ENCODE measurements at regions not wholly inside any gene's neighbourhood (a gene's known extent, or its start where the extent isn't known, plus 50 kb on each side); places are given as distances from the start of the nearest gene placed in this dataset.
"Not testable (repeated sequence)": the region's sequence is repeated elsewhere in the genome, so short reads cannot be mapped to it uniquely, and the experiment has no call there.

GRCh38 chr1:227508431-227508830, 54.9 kb upstream of the ZNF678 start:
- Mint-ChIP-seq H3K27ac (ENCODE audit: unreplicated experiment) (no peak overlapping the region), H3K36me3 (ENCODE audit: unreplicated experiment) (no peaks in the 10 kb centered on the region)

GRCh38 chr1:227506490-227507393, 56.6 kb upstream of the ZNF678 start:
- H3K27ac Mint-ChIP-seq (ENCODE audit: unreplicated experiment); H3K36me3 Mint-ChIP-seq (ENCODE audit: unreplicated experiment): not testable (repeated sequence)

More at GRCh38 chr1:227508431-227508830, 54.9 kb upstream of the ZNF678 start:
- Mint-ChIP-seq H3K9me3 (ENCODE audit: unreplicated experiment) (no peaks in the 10 kb centered on the region), H3K4me3 (ENCODE audit: unreplicated experiment) (no peak overlapping the region), H3K27me3 (ENCODE audit: unreplicated experiment) (peaks cover 33% of the 10 kb centered on the region), H3K4me1 (ENCODE audit: unreplicated experiment) (no peaks in the 10 kb centered on the region)
- DNase-seq (ENCODE audit: extremely low spot score, unreplicated experiment): no peak
- no peak for TF ChIP-seq CTCF (IDR thresholded peaks at IDR 0.05)

GRCh38 chr1:227496045-227496444, 67.3 kb upstream of the ZNF678 start:
- not testable (repeated sequence) for H3K4me1 Mint-ChIP-seq (ENCODE audit: unreplicated experiment); H3K9me3 Mint-ChIP-seq (ENCODE audit: unreplicated experiment); H3K27ac Mint-ChIP-seq (ENCODE audit: unreplicated experiment); H3K36me3 Mint-ChIP-seq (ENCODE audit: unreplicated experiment); DNase-seq (ENCODE audit: extremely low spot score, unreplicated experiment); H3K4me3 Mint-ChIP-seq (ENCODE audit: unreplicated experiment)
- peaks cover 17% of the 10 kb centered on the region for H3K27me3 Mint-ChIP-seq (ENCODE audit: unreplicated experiment)

More at GRCh38 chr1:227506490-227507393, 56.6 kb upstream of the ZNF678 start:
- not testable (repeated sequence) for H3K4me1 Mint-ChIP-seq (ENCODE audit: unreplicated experiment); H3K9me3 Mint-ChIP-seq (ENCODE audit: unreplicated experiment); DNase-seq (ENCODE audit: extremely low spot score, unreplicated experiment); H3K4me3 Mint-ChIP-seq (ENCODE audit: unreplicated experiment)
- H3K27me3 Mint-ChIP-seq (ENCODE audit: unreplicated experiment): peaks cover 22% of the 10 kb centered on the region

- not testable (repeated sequence) for H3K9me3 Mint-ChIP-seq (ENCODE audit: unreplicated experiment); H3K36me3 Mint-ChIP-seq (ENCODE audit: unreplicated experiment); H3K4me1 Mint-ChIP-seq (ENCODE audit: unreplicated experiment); H3K4me3 Mint-ChIP-seq (ENCODE audit: unreplicated experiment); H3K27ac Mint-ChIP-seq (ENCODE audit: unreplicated experiment); DNase-seq (ENCODE audit: extremely low spot score, unreplicated experiment)
- peaks cover 10% of the 10 kb centered on the region for H3K27me3 Mint-ChIP-seq (ENCODE audit: unreplicated experiment)
Observed at GRCh38 chr1:227493863-227494551, 69.3 kb upstream of the ZNF678 start.

GRCh38 chr1:227490478-227490877, 72.9 kb upstream of the ZNF678 start:
- H3K9me3 Mint-ChIP-seq (ENCODE audit: unreplicated experiment): no peaks in the 10 kb centered on the region
- TF ChIP-seq CTCF (IDR thresholded peaks at IDR 0.05): no peak
- H3K27me3 Mint-ChIP-seq (ENCODE audit: unreplicated experiment): peaks cover 36% of the 10 kb centered on the region
- no peaks in the 10 kb centered on the region for H3K4me1 Mint-ChIP-seq (ENCODE audit: unreplicated experiment)
- DNase-seq (ENCODE audit: extremely low spot score, unreplicated experiment): no peak
- no peaks in the 10 kb centered on the region for H3K36me3 Mint-ChIP-seq (ENCODE audit: unreplicated experiment)
- no peak overlapping the region for H3K27ac Mint-ChIP-seq (ENCODE audit: unreplicated experiment)
- H3K4me3 Mint-ChIP-seq (ENCODE audit: unreplicated experiment): no peak overlapping the region

- H3K36me3 Mint-ChIP-seq (ENCODE audit: unreplicated experiment): no peaks in the 10 kb centered on the region
- TF ChIP-seq CTCF (IDR thresholded peaks at IDR 0.05): no peak
- no peak for DNase-seq (ENCODE audit: extremely low spot score, unreplicated experiment)
- H3K4me3 Mint-ChIP-seq (ENCODE audit: unreplicated experiment): no peak overlapping the region
- no peak overlapping the region for H3K27ac Mint-ChIP-seq (ENCODE audit: unreplicated experiment)
- H3K9me3 Mint-ChIP-seq (ENCODE audit: unreplicated experiment): no peaks in the 10 kb centered on the region
- H3K4me1 Mint-ChIP-seq (ENCODE audit: unreplicated experiment): no peaks in the 10 kb centered on the region
- peaks cover 40% of the 10 kb centered on the region for H3K27me3 Mint-ChIP-seq (ENCODE audit: unreplicated experiment)
Observed at GRCh38 chr1:227490001-227490400, 73.4 kb upstream of the ZNF678 start.

Data from osteocyte (in vitro differentiated cells).